Suprapubic skin (tissue), 4 donors: ENCODE measurements at regions not wholly inside any gene's neighbourhood (a gene's known extent, or its start where the extent isn't known, plus 50 kb on each side); places are given as distances from the start of the nearest gene placed in this dataset.

Experiments
- DNase-seq, 2 donors: peaks; one replicate each; pipeline ENCODE4 v3.0.0-alpha.2; 2019; ENCODE audit warnings: low spot score in 2 of 2
- H3K27ac ChIP-seq: fragments of 200-600 bp; sonication (generic); one replicate; pipeline ENCODE4 v1.5.1; 2019
- H3K27me3 ChIP-seq: fragments of 200-600 bp; sonication (generic); one replicate; pipeline ENCODE4 v1.5.1; 2019
- H3K36me3 ChIP-seq: fragments of 200-600 bp; sonication (generic); one replicate; pipeline ENCODE4 v1.5.1; 2019
- H3K4me1 ChIP-seq: fragments of 200-600 bp; sonication (generic); one replicate; pipeline ENCODE4 v1.5.1; 2019
- H3K4me3 ChIP-seq: fragments of 200-600 bp; sonication (generic); one replicate; pipeline ENCODE4 v1.5.1; 2019; ENCODE audit warnings: mild to moderate bottlenecking
- H3K9me3 ChIP-seq: fragments of 200-600 bp; sonication (generic); one replicate; pipeline ENCODE4 v1.5.1; 2019
- CTCF ChIP-seq, 2 donors: fragments of 200-600 bp in 1 of 2; fragments of 450-650 bp in 1 of 2; sonication (generic) in 1 of 2; IDR thresholded peaks; one replicate each; pipeline ENCODE4 v1.5.1; 2016 to 2019; ENCODE audit warnings: antibody characterized with exemption in 2 of 2, mild to moderate bottlenecking in 1 of 2, moderate library complexity in 1 of 2
- EP300 ChIP-seq: sonication (generic); formaldehyde crosslinking; IDR thresholded peaks from one replicate; pipeline ENCODE4 v1.6.1; 2017; ENCODE audit warnings: antibody characterized with exemption
- POLR2A ChIP-seq, 2 donors: fragments of 450-650 bp; IDR thresholded peaks; one replicate each; pipeline ENCODE4 v1.6.1; 2017; ENCODE audit warnings: antibody characterized with exemption in 2 of 2, mild to moderate bottlenecking in 2 of 2, moderate library complexity in 2 of 2
- POLR2AphosphoS5 ChIP-seq, 3 donors: sonication (generic); formaldehyde crosslinking; IDR thresholded peaks; one replicate each; pipeline ENCODE4 v1.6.1; 2017; ENCODE audit warnings: antibody characterized with exemption in 3 of 3
- WGBS: methylation state at CpG from one replicate; pipeline ENCODE4 v1.1.5; 2018; 5-methylcytosine and 5-hydroxymethylcytosine counted together

- Histone ChIP-seq H3K4me1 (no peaks in the 10 kb centered on the region), H3K27ac (no peak overlapping the region), H3K4me3 (no peak overlapping the region), H3K36me3 (no peaks in the 10 kb centered on the region), H3K27me3 (no peaks in the 10 kb centered on the region), H3K9me3 (no peaks in the 10 kb centered on the region)
- TF ChIP-seq EP300, result no peak
- no peak for TF ChIP-seq POLR2AphosphoS5 (IDR thresholded peaks at IDR 0.05)
- TF ChIP-seq CTCF (IDR thresholded peaks at IDR 0.05), result no peak
- no peak for TF ChIP-seq POLR2A (IDR thresholded peaks at IDR 0.05)
- WGBS, result 30% methylated on average over 1 of the region's 1 CpG
- DNase-seq, result no peak
Measured at GRCh38 chr6:114432400-114432799, 89.6 kb upstream of the HS3ST5 start.

- no peak for DNase-seq
- Histone ChIP-seq H3K27me3 (no peaks in the 10 kb centered on the region), H3K27ac (no peak overlapping the region), H3K9me3 (no peaks in the 10 kb centered on the region), H3K4me3 (no peak overlapping the region), H3K4me1 (no peaks in the 10 kb centered on the region), H3K36me3 (no peaks in the 10 kb centered on the region)
- WGBS, result 61% methylated on average over 1 of the region's 1 CpG
- no peak for TF ChIP-seq POLR2AphosphoS5 (IDR thresholded peaks at IDR 0.05)
- no peak for TF ChIP-seq CTCF (IDR thresholded peaks at IDR 0.05)
- TF ChIP-seq EP300, result no peak
- no peak for TF ChIP-seq POLR2A (IDR thresholded peaks at IDR 0.05)
Measured at GRCh38 chr6:114431641-114432040, 88.8 kb upstream of the HS3ST5 start.

GRCh38 chr6:114430534-114431124 is 87.8 kb upstream of the HS3ST5 start:
- H3K36me3 ChIP-seq, result no peaks in the 10 kb centered on the region
- DNase-seq, result no peak
- no peaks in the 10 kb centered on the region for H3K4me1 ChIP-seq
- 41% methylated on average over 4 of the region's 4 CpGs for WGBS
- H3K27me3 ChIP-seq, result no peaks in the 10 kb centered on the region
- H3K9me3 ChIP-seq, result no peaks in the 10 kb centered on the region
- H3K27ac ChIP-seq, result no peak overlapping the region
- no peak overlapping the region for H3K4me3 ChIP-seq
- no peak for TF ChIP-seq EP300
- no peak for TF ChIP-seq POLR2A (IDR thresholded peaks at IDR 0.05)
- no peak for TF ChIP-seq POLR2AphosphoS5 (IDR thresholded peaks at IDR 0.05)
- no peak for TF ChIP-seq CTCF (IDR thresholded peaks at IDR 0.05)

GRCh38 chr6:114428341-114428740 is 85.5 kb upstream of the HS3ST5 start:
- Histone ChIP-seq H3K4me3 (no peak overlapping the region), H3K9me3 (no peaks in the 10 kb centered on the region), H3K27me3 (no peaks in the 10 kb centered on the region), H3K27ac (no peak overlapping the region), H3K4me1 (no peaks in the 10 kb centered on the region), H3K36me3 (no peaks in the 10 kb centered on the region)
- WGBS, result 36% methylated on average over 2 of the region's 2 CpGs
- TF ChIP-seq POLR2A (IDR thresholded peaks at IDR 0.05), result no peak
- no peak for DNase-seq

GRCh38 chr6:114421199-114421598 is 78.4 kb upstream of the HS3ST5 start:
- TF ChIP-seq EP300 (no peak), POLR2AphosphoS5 (IDR thresholded peaks at IDR 0.05) (no peak), POLR2A (IDR thresholded peaks at IDR 0.05) (no peak), CTCF (IDR thresholded peaks at IDR 0.05) (no peak)
- H3K9me3 ChIP-seq, result no peaks in the 10 kb centered on the region
- H3K4me1 ChIP-seq, result no peaks in the 10 kb centered on the region
- H3K27ac ChIP-seq, result no peak overlapping the region
- H3K36me3 ChIP-seq, result no peaks in the 10 kb centered on the region
- H3K27me3 ChIP-seq, result no peaks in the 10 kb centered on the region
- no peak for DNase-seq
- H3K4me3 ChIP-seq, result no peak overlapping the region

- Histone ChIP-seq H3K27me3 (no peaks in the 10 kb centered on the region), H3K4me3 (no peak overlapping the region), H3K36me3 (no peaks in the 10 kb centered on the region), H3K27ac (no peak overlapping the region), H3K9me3 (no peaks in the 10 kb centered on the region), H3K4me1 (no peaks in the 10 kb centered on the region)
- DNase-seq, result no peak
- WGBS, result 71% methylated on average over 2 of the region's 2 CpGs
- no peak for TF ChIP-seq CTCF (IDR thresholded peaks at IDR 0.05)
- no peak for TF ChIP-seq EP300
- no peak for TF ChIP-seq POLR2AphosphoS5 (IDR thresholded peaks at IDR 0.05)
- TF ChIP-seq POLR2A (IDR thresholded peaks at IDR 0.05), result no peak
Measured at GRCh38 chr6:114419175-114419574, 76.4 kb upstream of the HS3ST5 start.
